K562 (cell line): ENCODE measurements at regions not wholly inside any gene's neighbourhood (a gene's known extent, or its start where the extent isn't known, plus 50 kb on each side); places are given as distances from the start of the nearest gene placed in this dataset.

ENCODE experiments used
- ATAC-seq: fragments of 200-7000 bp; cut with Tn5 transposase; 3 replicates; pipeline ENCODE4 v1.9.1; 2020; ENCODE audit warnings: moderate library complexity
- BruUV-seq: library from RNA; stranded (reverse); fragments of 400-500 nt; replicated peaks from 2 replicates; lab custom pipeline; 2021; lab: Mats Ljungman, UMichigan
- CTCF ChIA-PET: fragments of 300-600 bp; formaldehyde crosslinking; extraction: SDS; loops from one replicate; lab custom pipeline; 2021; ENCODE audit warnings: low intra/inter-chr PET ratio; lab: Yijun Ruan, JAX
- POLR2A ChIA-PET: fragments of 300-600, 350-650 bp; sonication (Branson Sonifier 250); formaldehyde crosslinking; extraction: SDS; loops from one replicate; lab custom pipeline; 2021; ENCODE audit warnings: antibody characterized with exemption, inconsistent platforms; lab: Yijun Ruan, JAX
- DNase-seq, 4 experiments: peaks; one replicate each; pipeline versions ENCODE4 v3.0.0 to v3.0.0-alpha.2; 2011 to 2018; ENCODE audit warnings: low spot score in 3 of 4, mixed read lengths in 3 of 4; ENCODE audit errors: extremely low read depth in 1 of 4
- FAIRE-seq: peaks from 2 replicates; lab custom pipeline; 2011; peaks lifted over from hg19 to GRCh38; lab: Jason Lieb, UNC
- H2AFZ ChIP-seq: 2 replicates; pipeline ENCODE4 v1.6.0; 2011; ENCODE audit warnings: low read depth, low read length, control low read depth, inconsistent platforms
- H3K27ac ChIP-seq: fragments of 200-600 bp; 3 replicates; pipeline ENCODE4 v1.8.0; 2011; ENCODE audit warnings: low read depth, mild to moderate bottlenecking, control low read depth, inconsistent platforms, low read length, moderate library complexity, mixed read lengths; ENCODE audit errors: extremely low read depth
- H3K27me3 ChIP-seq, 2 experiments: fragments of 300-600 bp in 1 of 2; 2 replicates in 1 of 2; 3 replicates in 1 of 2; pipeline versions ENCODE4 v1.6.0 to v1.8.0; 2011; ENCODE audit warnings: inconsistent platforms in 2 of 2, low read length in 2 of 2, mild to moderate bottlenecking in 1 of 2, mixed read lengths in 1 of 2, moderate library complexity in 1 of 2; ENCODE audit not compliant: control insufficient read depth in 2 of 2, insufficient read depth in 2 of 2
- H3K36me3 ChIP-seq: fragments of 300-600 bp; 3 replicates; pipeline ENCODE4 v1.8.0; 2011; ENCODE audit warnings: mild to moderate bottlenecking, low read length, inconsistent platforms; ENCODE audit not compliant: control insufficient read depth, insufficient read depth
- H3K4me1 ChIP-seq, 2 experiments: fragments of 200-600 bp in 1 of 2; replicated peaks in 1 of 2; 2 replicates in 1 of 2; 3 replicates in 1 of 2; pipeline versions ENCODE4 v1.5.1 to v1.8.0; 2011; ENCODE audit warnings: inconsistent platforms in 2 of 2, low read length in 2 of 2, mild to moderate bottlenecking in 1 of 2, mixed read lengths in 1 of 2, moderate library complexity in 1 of 2; ENCODE audit not compliant: control insufficient read depth in 2 of 2, insufficient read depth in 2 of 2
- H3K4me2 ChIP-seq: 2 replicates; pipeline ENCODE4 v1.6.1; 2011; ENCODE audit warnings: low read length, control low read depth, inconsistent platforms, mixed read lengths; ENCODE audit not compliant: insufficient read depth
- H3K4me3 ChIP-seq: fragments of 200-600 bp; sonication (generic), shearing (Covaris generic); 2 replicates; pipeline ENCODE4 v1.5.1; 2016; ENCODE audit warnings: control low read depth, inconsistent platforms
- H3K79me2 ChIP-seq: fragments of 200-600 bp; 3 replicates; pipeline ENCODE4 v1.8.0; 2011; ENCODE audit warnings: low read length, inconsistent platforms; ENCODE audit not compliant: control insufficient read depth, insufficient read depth
- H3K9ac ChIP-seq, 2 experiments: 2 replicates each; pipeline versions ENCODE4 v1.6.0 to v1.6.1; 2011; ENCODE audit warnings: low read depth in 2 of 2, low read length in 2 of 2, control low read depth in 1 of 2, inconsistent platforms in 1 of 2, mild to moderate bottlenecking in 1 of 2, mixed read lengths in 1 of 2; ENCODE audit not compliant: insufficient read depth in 1 of 2
- H3K9me1 ChIP-seq: one replicate; pipeline ENCODE4 v1.6.0; 2011; ENCODE audit warnings: inconsistent platforms, mild to moderate bottlenecking, low read length, moderate library complexity; ENCODE audit not compliant: control insufficient read depth, insufficient read depth
- H3K9me3 ChIP-seq: replicated peaks from 2 replicates; pipeline ENCODE4 v1.5.1; 2011; ENCODE audit warnings: low read depth, low read length, inconsistent platforms; ENCODE audit not compliant: control insufficient read depth, insufficient read depth
- H4K20me1 ChIP-seq: replicated peaks from 2 replicates; pipeline ENCODE4 v1.6.1; 2011; ENCODE audit warnings: low read length, inconsistent platforms, mixed read lengths; ENCODE audit not compliant: control insufficient read depth, insufficient read depth
- MGA ChIP-seq: fragments of 450-650 bp; IDR thresholded peaks from 2 replicates; pipeline ENCODE4 v1.6.1; 2016; ENCODE audit warnings: mild to moderate bottlenecking, moderate library complexity
- NEUROD1 ChIP-seq: fragments of 150-350 bp; IDR thresholded peaks from 2 replicates; pipeline ENCODE4 v1.6.1; 2014; ENCODE audit warnings: borderline replicate concordance, low read length, low read depth; ENCODE audit not compliant: partially characterized antibody
- NFATC3 ChIP-seq: fragments of 450-650 bp; IDR thresholded peaks from 2 replicates; pipeline ENCODE4 v1.6.1; 2017; ENCODE audit warnings: mild to moderate bottlenecking
- NR2C1 ChIP-seq, 2 experiments: fragments of 450-650 bp; IDR thresholded peaks; 2 replicates each; pipeline ENCODE4 v1.6.1; 2017; ENCODE audit warnings: mild to moderate bottlenecking in 2 of 2, antibody characterized with exemption in 1 of 2, inconsistent platforms in 1 of 2, missing compliant biosample characterization in 1 of 2, missing genetic modification characterization in 1 of 2
- STAT5A ChIP-seq: IDR thresholded peaks from 2 replicates; pipeline ENCODE4 v1.6.1; 2012; ENCODE audit warnings: low read length, inconsistent platforms, borderline replicate concordance
- SUPT5H ChIP-seq: fragments of 450-650 bp; IDR thresholded peaks from 2 replicates; pipeline ENCODE4 v1.6.1; 2016
- TFAP4 ChIP-seq: sonication (generic); formaldehyde crosslinking; IDR thresholded peaks from 2 replicates; pipeline ENCODE4 v1.8.0; 2022; ENCODE audit warnings: missing genetic modification reagents, mild to moderate bottlenecking, moderate library complexity, borderline replicate concordance
- ZNF143 ChIP-seq: sonication (generic); formaldehyde crosslinking; IDR thresholded peaks from 2 replicates; pipeline ENCODE4 v1.9.0; 2022; ENCODE audit warnings: mild to moderate bottlenecking, missing genetic modification reagents
- ZNF197 ChIP-seq: fragments of 200-800 bp; sonication (Bioruptor generic); IDR thresholded peaks from 2 replicates; pipeline ENCODE4 v1.6.1; 2016; ENCODE audit warnings: low read depth, missing genetic modification characterization, missing compliant biosample characterization
- ZNF551 ChIP-seq: fragments of 250-450 bp; sonication (Bioruptor Pico); IDR thresholded peaks from 2 replicates; pipeline ENCODE4 v1.5.0; 2021; ENCODE audit warnings: mild to moderate bottlenecking, moderate library complexity
- in situ Hi-C: fragments of 300-500 bp; cut with MboI; formaldehyde crosslinking; loops from 4 replicates; pipeline ENCODE4 v1.15.0; 2018; ENCODE audit warnings: inconsistent platforms, mixed read lengths
- intact Hi-C: fragments of 100-400 bp; cut with micrococcal nuclease; formaldehyde crosslinking; loops from 2 replicates; pipeline ENCODE4 v1.14.2; 2022

GRCh38 chr4:160570271-160570670 lies 1467.4 kb downstream of the RAPGEF2 start:
- no peaks in the 10 kb centered on the region for H4K20me1 ChIP-seq
- CTCF ChIA-PET, result no interaction called here
- ATAC-seq, result no peak
- H3K9ac ChIP-seq, result no peak overlapping the region
- no TSS peak for BruUV-seq
- POLR2A ChIA-PET, result no interaction called here
- in situ Hi-C loops, result no loop called here
- no peak for DNase-seq
- H3K4me3 ChIP-seq, result no peak overlapping the region
- H3K9me3 ChIP-seq, result no peaks in the 10 kb centered on the region
- no peaks in the 10 kb centered on the region for H3K79me2 ChIP-seq
- no peaks in the 10 kb centered on the region for H3K36me3 ChIP-seq
- no peak overlapping the region for H2AFZ ChIP-seq
- no peak overlapping the region for H3K27ac ChIP-seq
- H3K27me3 ChIP-seq, result no peaks in the 10 kb centered on the region
- H3K4me1 ChIP-seq, result no peaks in the 10 kb centered on the region
- no peak overlapping the region for H3K4me2 ChIP-seq
- no peaks in the 10 kb centered on the region for H3K9me1 ChIP-seq
- no peak for FAIRE-seq
- intact Hi-C loops, result no loop called here
- TF ChIP-seq NR2C1 (IDR thresholded peaks at IDR 0.05), result no peak
- no peak for TF ChIP-seq NR2C1 (tag; IDR thresholded peaks at IDR 0.05)
- TF ChIP-seq ZNF143, result no peak
- TF ChIP-seq TFAP4, result no peak
- no peak for TF ChIP-seq MGA
- TF ChIP-seq ZNF197 (CRISPR knock-in tag), result no peak
- TF ChIP-seq ZNF551 (CRISPR knock-in tag), result no peak
- no peak for TF ChIP-seq SUPT5H
- no peak for TF ChIP-seq NEUROD1
- TF ChIP-seq NFATC3, result no peak
- no peak for TF ChIP-seq STAT5A
